GM19025 (cell line): ENCODE measurements at regions not wholly inside any gene's neighbourhood (a gene's known extent, or its start where the extent isn't known, plus 50 kb on each side); places are given as distances from the start of the nearest gene placed in this dataset.
"Not testable (repeated sequence)": the region's sequence is repeated elsewhere in the genome, so short reads cannot be mapped to it uniquely, and the experiment has no call there.

ENCODE experiments used
- ATAC-seq: cut with Tn5 transposase; IDR thresholded peaks from one replicate; pipeline ENCODE4 v1.9.1; 2021; ENCODE audit warnings: mild to moderate bottlenecking, low read depth, moderate library complexity; ENCODE audit not compliant: unreplicated experiment

- ATAC-seq: no peak
Measured at GRCh38 chr2:20499387-20499786, 52.5 kb downstream of the RHOB start.

- ATAC-seq: no peak
Measured at GRCh38 chr2:20501974-20502373, 55.1 kb downstream of the RHOB start.

- not testable (repeated sequence) for ATAC-seq
Measured at GRCh38 chr2:20502496-20502895, 55.6 kb downstream of the RHOB start.

GRCh38 chr2:20504174-20504573, 57.3 kb downstream of the RHOB start:
- no peak for ATAC-seq

GRCh38 chr2:20506201-20506685, 59.4 kb downstream of the RHOB start:
- no peak for ATAC-seq

- ATAC-seq: peak; percentile 80
Measured at GRCh38 chr2:20507166-20507692, 60.4 kb downstream of the RHOB start.

- ATAC-seq: no peak
Measured at GRCh38 chr2:20507711-20508110, 60.8 kb downstream of the RHOB start.

- ATAC-seq: no peak
Measured at GRCh38 chr2:20509301-20509769, 62.5 kb downstream of the RHOB start.

GRCh38 chr2:20509770-20510490, 63.1 kb downstream of the RHOB start:
- ATAC-seq: peak; percentile 65

GRCh38 chr2:20511130-20511529, 64.3 kb downstream of the RHOB start:
- ATAC-seq: no peak

GRCh38 chr2:20512061-20512605, 65.3 kb downstream of the RHOB start:
- no peak for ATAC-seq

GRCh38 chr2:20513946-20514345, 67.1 kb downstream of the RHOB start:
- ATAC-seq: no peak

GRCh38 chr2:20514596-20515269, 67.9 kb downstream of the RHOB start:
- ATAC-seq: no peak

GRCh38 chr2:20515290-20516220, 68.7 kb downstream of the RHOB start:
- ATAC-seq: no peak

GRCh38 chr2:20516291-20516645, 69.4 kb downstream of the RHOB start:
- no peak for ATAC-seq

- ATAC-seq: peak; percentile 89
Measured at GRCh38 chr2:20516646-20517341, 69.9 kb downstream of the RHOB start.

GRCh38 chr2:20519309-20519708, 72.4 kb downstream of the RHOB start:
- ATAC-seq: no peak

- ATAC-seq: no peak
Measured at GRCh38 chr2:20520128-20520527, 73.3 kb downstream of the RHOB start.

GRCh38 chr2:20521193-20521592, 74.3 kb downstream of the RHOB start:
- ATAC-seq: no peak

- ATAC-seq: no peak
Measured at GRCh38 chr2:20521682-20522189, 74.9 kb downstream of the RHOB start.
